GM12878 (cell line): ENCODE measurements at regions not wholly inside any gene's neighbourhood (a gene's known extent, or its start where the extent isn't known, plus 50 kb on each side); places are given as distances from the start of the nearest gene placed in this dataset.

Experiments used
- ATAC-seq: fragments of 200-7000 bp; cut with Tn5 transposase; 3 replicates; pipeline ENCODE4 v1.9.1; 2020; ENCODE audit warnings: mild to moderate bottlenecking, moderate library complexity
- BruUV-seq: library from RNA; stranded (reverse); fragments of 400-500 nt; replicated peaks from 2 replicates; lab custom pipeline; 2021; lab: Mats Ljungman, UMichigan
- CTCF ChIA-PET: fragments of 300-600 bp; sonication (Branson Sonifier 250); formaldehyde crosslinking; extraction: SDS; loops from one replicate; lab custom pipeline; 2021; ENCODE audit warnings: inconsistent platforms; lab: Yijun Ruan, JAX
- POLR2A ChIA-PET: fragments of 350-600 bp; formaldehyde crosslinking; extraction: SDS; loops from one replicate; lab custom pipeline; 2021; ENCODE audit warnings: inconsistent platforms; lab: Charles Lee
- RAD21 ChIA-PET: fragments of 300-600 bp; sonication (Branson Sonifier 250); formaldehyde crosslinking; loops from one replicate; lab custom pipeline; 2023; ENCODE audit warnings: antibody characterized with exemption; ENCODE audit not compliant: unreplicated experiment; lab: Charles Lee
- SMC1A ChIA-PET: fragments of 300-600 bp; sonication (Branson Sonifier 250); formaldehyde crosslinking; loops from one replicate; lab custom pipeline; 2023; ENCODE audit not compliant: unreplicated experiment, uncharacterized antibody; lab: Charles Lee
- DNase-seq: peaks from one replicate; pipeline ENCODE4 v3.0.0-alpha.2; 2011; ENCODE audit warnings: low read depth, low spot score
- FAIRE-seq: peaks from 3 replicates; lab custom pipeline; 2011; peaks lifted over from hg19 to GRCh38; lab: Jason Lieb, UNC
- H2AFZ ChIP-seq: 2 replicates; pipeline ENCODE4 v1.6.0; 2011; ENCODE audit warnings: low read depth, low read length, control low read depth; ENCODE audit not compliant: control insufficient read depth
- H3K27ac ChIP-seq: 2 replicates; pipeline ENCODE4 v1.5.1; 2011; ENCODE audit warnings: control low read depth; ENCODE audit not compliant: control insufficient read depth, insufficient read depth
- H3K27me3 ChIP-seq, 2 experiments: replicated peaks in 1 of 2; 2 replicates each; pipeline versions ENCODE4 v1.6.0 to v1.6.1; 2011; ENCODE audit warnings: low read length in 1 of 2; ENCODE audit not compliant: control insufficient read depth in 2 of 2, insufficient read depth in 2 of 2
- H3K36me3 ChIP-seq, 2 experiments: 2 replicates each; pipeline ENCODE4 v1.5.1; 2011; ENCODE audit warnings: low read length in 1 of 2; ENCODE audit not compliant: control insufficient read depth in 2 of 2, insufficient read depth in 2 of 2
- H3K4me1 ChIP-seq: 2 replicates; pipeline ENCODE4 v1.6.1; 2011; ENCODE audit warnings: mild to moderate bottlenecking, low read length, moderate library complexity, mixed read lengths; ENCODE audit not compliant: control insufficient read depth, insufficient read depth
- H3K4me2 ChIP-seq: 2 replicates; pipeline ENCODE4 v1.6.0; 2011; ENCODE audit warnings: control low read depth; ENCODE audit not compliant: control insufficient read depth, insufficient read depth
- H3K4me3 ChIP-seq: fragments of 200-600 bp; sonication (generic); 2 replicates; pipeline ENCODE4 v1.5.1; 2016
- H3K79me2 ChIP-seq: 2 replicates; pipeline ENCODE4 v1.6.0; 2011; ENCODE audit warnings: low read length; ENCODE audit not compliant: control insufficient read depth, insufficient read depth
- H3K9ac ChIP-seq: 2 replicates; pipeline ENCODE4 v1.8.0; 2011; ENCODE audit warnings: low read length, control low read depth, mixed read lengths; ENCODE audit not compliant: control insufficient read depth, insufficient read depth
- H3K9me3 ChIP-seq: replicated peaks from 3 replicates; pipeline ENCODE4 v1.5.1; 2011; ENCODE audit warnings: mild to moderate bottlenecking, low read length; ENCODE audit not compliant: control insufficient read depth, insufficient read depth
- H4K20me1 ChIP-seq: 2 replicates; pipeline ENCODE4 v1.6.0; 2011; ENCODE audit not compliant: control insufficient read depth, insufficient read depth
- CREM ChIP-seq: IDR thresholded peaks from 2 replicates; pipeline ENCODE4 v1.6.1; 2014; ENCODE audit warnings: antibody characterized with exemption, low read depth
- CTCF ChIP-seq, 3 experiments: IDR thresholded peaks in 2 of 3; conservative IDR thresholded peaks in 1 of 3; 2 replicates each; pipeline ENCODE4 v1.5.1; 2011; ENCODE audit warnings: low read depth in 3 of 3, low read length in 3 of 3, mild to moderate bottlenecking in 3 of 3, control low read depth in 2 of 3, moderate library complexity in 2 of 3, inconsistent platforms in 1 of 3, mixed read lengths in 1 of 3; ENCODE audit not compliant: control insufficient read depth in 2 of 3, insufficient read depth in 1 of 3; ENCODE audit errors: extremely low read depth in 1 of 3
- EP300 ChIP-seq, 2 experiments: fragments of 150-350 bp in 1 of 2; IDR thresholded peaks; 2 replicates each; pipeline ENCODE4 v1.6.1; 2011 to 2012; ENCODE audit warnings: low read depth in 2 of 2, low read length in 2 of 2, borderline replicate concordance in 1 of 2, improper control_type of control experiment in 1 of 2, inconsistent platforms in 1 of 2; ENCODE audit not compliant: control insufficient read depth in 1 of 2
- MEF2A ChIP-seq: IDR thresholded peaks from 2 replicates; pipeline ENCODE4 v1.6.1; 2011; ENCODE audit warnings: low read depth, mild to moderate bottlenecking, low read length, moderate library complexity; ENCODE audit not compliant: insufficient read depth
- NFIC ChIP-seq: IDR thresholded peaks from 2 replicates; pipeline ENCODE4 v1.6.1; 2012; ENCODE audit warnings: low read depth, mild to moderate bottlenecking, inconsistent platforms, low read length, moderate library complexity
- NR2F1 ChIP-seq: fragments of 450-650 bp; conservative IDR thresholded peaks from 2 replicates; pipeline ENCODE4 v1.6.1; 2017; ENCODE audit warnings: mild to moderate bottlenecking
- RUNX3 ChIP-seq: IDR thresholded peaks from 2 replicates; pipeline ENCODE4 v1.6.1; 2012; ENCODE audit warnings: low read length, inconsistent platforms
- STAT3 ChIP-seq: IDR thresholded peaks from 2 replicates; pipeline ENCODE4 v1.6.1; 2011; ENCODE audit warnings: low read depth, low read length, improper control_type of control experiment
- ZBTB33 ChIP-seq: fragments of 450-650 bp; IDR thresholded peaks from 2 replicates; pipeline ENCODE4 v1.6.1; 2017; ENCODE audit warnings: mild to moderate bottlenecking
- WGBS: methylation state at CpG from one replicate; pipeline ENCODE4 v1.1.6; 2016; ENCODE audit warnings: low lambda C conversion rate; ENCODE audit not compliant: insufficient replicate concordance, insufficient coverage; ENCODE audit errors: missing lambda C conversion rate; 5-methylcytosine and 5-hydroxymethylcytosine counted together
- in situ Hi-C: fragments of 300-500 bp; cut with MboI; formaldehyde crosslinking; loops from 9 replicates; pipeline ENCODE4 v1.14.3; 2018; ENCODE audit warnings: mixed read lengths
- intact Hi-C: fragments of 100-400 bp; cut with micrococcal nuclease; formaldehyde crosslinking; loops from one replicate; pipeline ENCODE4 v1.14.2; 2022; ENCODE audit not compliant: unreplicated experiment

GRCh38 chr9:78782858-78783257, 485.9 kb downstream of the PSAT1 start:
- Histone ChIP-seq H3K4me3 (no peak overlapping the region), H2AFZ (no peak overlapping the region), H3K9ac (no peak overlapping the region), H3K79me2 (no peaks in the 10 kb centered on the region), H3K4me1 (no peaks in the 10 kb centered on the region), H3K36me3 (no peaks in the 10 kb centered on the region), H3K4me2 (no peak overlapping the region), H3K27me3 (no peaks in the 10 kb centered on the region; a peak in 1 of 4 replicates), H3K27ac (no peak overlapping the region), H3K9me3 (no peaks in the 10 kb centered on the region), H4K20me1 (no peaks in the 10 kb centered on the region)
- no peak for TF ChIP-seq EP300 (IDR thresholded peaks at IDR 0.05; ENCODE audit: borderline replicate concordance in 1 of 2, control insufficient read depth in 1 of 2, low read depth in 2 of 2, low read length in 2 of 2)
- no peak for TF ChIP-seq RUNX3
- SMC1A ChIA-PET: interaction anchor here (1.8 kb wide), 1 partner anchor 9 kb away, joined by 3 read pairs; no protein-coding TSS in a partner anchor
- POLR2A ChIA-PET: no interaction called here
- in situ Hi-C loops: no loop called here
- no peak for ATAC-seq
- no TSS peak for BruUV-seq
- intact Hi-C loops: no loop called here
- no peak for DNase-seq
- WGBS: 73% methylated on average over 3 of the region's 3 CpGs
- no peak for FAIRE-seq
- RAD21 ChIA-PET: no interaction called here
- CTCF ChIA-PET: no interaction called here

- ChIA-PET POLR2A (no interaction called here), SMC1A (interaction anchor here (0.8 to 1.8 kb wide), 2 partner anchors 8 to 14 kb away, joined by 3 read pairs; no protein-coding TSS in a partner anchor), CTCF (no interaction called here), RAD21 (no interaction called here)
- Histone ChIP-seq H3K9me3 (no peaks in the 10 kb centered on the region), H3K27me3 (no peaks in the 10 kb centered on the region; a peak in 1 of 4 replicates), H4K20me1 (no peaks in the 10 kb centered on the region), H3K27ac (no peak overlapping the region), H3K79me2 (no peaks in the 10 kb centered on the region), H3K9ac (no peak overlapping the region), H3K36me3 (no peaks in the 10 kb centered on the region), H3K4me1 (no peaks in the 10 kb centered on the region), H3K4me2 (no peak overlapping the region), H3K4me3 (no peak overlapping the region), H2AFZ (no peak overlapping the region)
- intact Hi-C loops: no loop called here
- BruUV-seq: no TSS peak
- in situ Hi-C loops: no loop called here
- ATAC-seq (0 out of 3 replicates have a peak, but pooled peaks have one; percentile 46), DNase-seq (no peak), FAIRE-seq (peak; percentile 35)
- TF ChIP-seq CREM: no peak
- TF ChIP-seq STAT3: no peak
- 0 out of 6 replicates have a peak, but pooled peaks of 1 of the 3 experiments have one; percentile 17 for TF ChIP-seq CTCF (IDR thresholded peaks at IDR 0.05 in 2 of 3, conservative IDR thresholded peaks at IDR 0.05 in 1 of 3; ENCODE audit: control insufficient read depth in 2 of 3, extremely low read depth in 1 of 3, insufficient read depth in 1 of 3, low read depth in 3 of 3, low read length in 3 of 3)
- TF ChIP-seq ZBTB33: no peak
- TF ChIP-seq NFIC: no peak
- no peak for TF ChIP-seq NR2F1
- no peak for TF ChIP-seq MEF2A
These were observed 486.8 kb downstream of the PSAT1 start for GRCh38 chr9:78783743-78784142.
